ENCODE measurements at regions not wholly inside any gene's neighbourhood (a gene's known extent, or its start where the extent isn't known, plus 50 kb on each side); places are given as distances from the start of the nearest gene placed in this dataset.

- DNase-seq (no peak), FAIRE-seq (no peak)
- Histone ChIP-seq H3K4me1 (ENCODE audit: control insufficient read depth in 3 of 3, insufficient read depth in 2 of 3, low read depth in 1 of 3, low read length in 2 of 3) (no peaks in the 10 kb centered on the region), H3K9me3 (ENCODE audit: control insufficient read depth in 2 of 2, insufficient read depth in 1 of 2, low read depth in 1 of 2, low read length in 1 of 2) (no peaks in the 10 kb centered on the region), H3K4me3 (ENCODE audit: low read depth in 1 of 3, low read length in 3 of 3) (no peak overlapping the region), H3K27ac (ENCODE audit: low read depth in 1 of 3, low read length in 2 of 3) (no peak overlapping the region), H3K27me3 (ENCODE audit: control insufficient read depth in 3 of 3, insufficient read depth in 3 of 3, low read length in 3 of 3) (no peaks in the 10 kb centered on the region), H3K36me3 (ENCODE audit: control insufficient read depth in 3 of 3, insufficient read depth in 2 of 3, low read depth in 1 of 3, low read length in 3 of 3) (peaks cover 0 to 20% (median 3%) of the 10 kb centered on the region in 3 donors)
- WGBS, 3 donors, result 81 to 86% (median 82%) methylated on average over 11 of the region's 11 CpGs
Observed at GRCh38 chr17:68133346-68134045, 98.0 kb downstream of the KPNA2 start.

- no peaks in the 10 kb centered on the region for H3K9me3 ChIP-seq (ENCODE audit: control insufficient read depth in 2 of 2, insufficient read depth in 1 of 2, low read depth in 1 of 2, low read length in 1 of 2)
- whole genome bisulfite sequencing, 3 donors, result 89 to 92% (median 91%) methylated on average over 22 to 23 of the region's 23 CpGs
- peaks cover 0 to 18% (median 3%) of the 10 kb centered on the region in 3 donors for H3K36me3 ChIP-seq (ENCODE audit: control insufficient read depth in 3 of 3, insufficient read depth in 2 of 3, low read depth in 1 of 3, low read length in 3 of 3)
- no peaks in the 10 kb centered on the region for H3K4me1 ChIP-seq (ENCODE audit: control insufficient read depth in 3 of 3, insufficient read depth in 2 of 3, low read depth in 1 of 3, low read length in 2 of 3)
- no peak for DNase-seq
- no peak overlapping the region for H3K27ac ChIP-seq (ENCODE audit: low read depth in 1 of 3, low read length in 2 of 3)
- FAIRE-seq, result no peak
- no peaks in the 10 kb centered on the region for H3K27me3 ChIP-seq (ENCODE audit: control insufficient read depth in 3 of 3, insufficient read depth in 3 of 3, low read length in 3 of 3)
- H3K4me3 ChIP-seq (ENCODE audit: low read depth in 1 of 3, low read length in 3 of 3), result no peak overlapping the region
Observed at GRCh38 chr17:68134046-68134637, 98.6 kb downstream of the KPNA2 start.

- Histone ChIP-seq H3K27me3 (ENCODE audit: control insufficient read depth in 3 of 3, insufficient read depth in 3 of 3, low read length in 3 of 3) (no peaks in the 10 kb centered on the region), H3K4me1 (ENCODE audit: control insufficient read depth in 3 of 3, insufficient read depth in 2 of 3, low read depth in 1 of 3, low read length in 2 of 3) (no peaks in the 10 kb centered on the region), H3K9me3 (ENCODE audit: control insufficient read depth in 2 of 2, insufficient read depth in 1 of 2, low read depth in 1 of 2, low read length in 1 of 2) (no peaks in the 10 kb centered on the region), H3K36me3 (ENCODE audit: control insufficient read depth in 3 of 3, insufficient read depth in 2 of 3, low read depth in 1 of 3, low read length in 3 of 3) (peaks cover 0 to 18% (median 3%) of the 10 kb centered on the region in 3 donors), H3K4me3 (ENCODE audit: low read depth in 1 of 3, low read length in 3 of 3) (no peak overlapping the region), H3K27ac (ENCODE audit: low read depth in 1 of 3, low read length in 2 of 3) (no peak overlapping the region)
- FAIRE-seq (no peak), DNase-seq (no peak)
- 95 to 96% (median 96%) methylated on average over 20 of the region's 20 CpGs for WGBS, 3 donors
Observed at GRCh38 chr17:68134731-68135130, 99.2 kb downstream of the KPNA2 start.

GRCh38 chr17:68135141-68135887 lies 99.8 kb downstream of the KPNA2 start:
- DNase-seq, result no peak
- WGBS, 3 donors, result 97% methylated on average over 38 to 40 of the region's 40 CpGs
- Histone ChIP-seq H3K4me1 (ENCODE audit: control insufficient read depth in 3 of 3, insufficient read depth in 2 of 3, low read depth in 1 of 3, low read length in 2 of 3) (no peaks in the 10 kb centered on the region), H3K27me3 (ENCODE audit: control insufficient read depth in 3 of 3, insufficient read depth in 3 of 3, low read length in 3 of 3) (no peaks in the 10 kb centered on the region), H3K9me3 (ENCODE audit: control insufficient read depth in 2 of 2, insufficient read depth in 1 of 2, low read depth in 1 of 2, low read length in 1 of 2) (no peaks in the 10 kb centered on the region), H3K4me3 (ENCODE audit: low read depth in 1 of 3, low read length in 3 of 3) (no peak overlapping the region), H3K27ac (ENCODE audit: low read depth in 1 of 3, low read length in 2 of 3) (no peak overlapping the region), H3K36me3 (ENCODE audit: control insufficient read depth in 3 of 3, insufficient read depth in 2 of 3, low read depth in 1 of 3, low read length in 3 of 3) (peaks cover 0 to 18% (median 3%) of the 10 kb centered on the region in 3 donors)
- FAIRE-seq, result no peak

- H3K27me3 ChIP-seq (ENCODE audit: control insufficient read depth in 3 of 3, insufficient read depth in 3 of 3, low read length in 3 of 3), result no peaks in the 10 kb centered on the region
- FAIRE-seq (no peak), DNase-seq (no peak)
- no peak overlapping the region for H3K27ac ChIP-seq (ENCODE audit: low read depth in 1 of 3, low read length in 2 of 3)
- no peaks in the 10 kb centered on the region for H3K36me3 ChIP-seq (ENCODE audit: control insufficient read depth in 3 of 3, insufficient read depth in 2 of 3, low read depth in 1 of 3, low read length in 3 of 3)
- no peak overlapping the region for H3K4me3 ChIP-seq (ENCODE audit: low read depth in 1 of 3, low read length in 3 of 3)
- H3K4me1 ChIP-seq (ENCODE audit: control insufficient read depth in 3 of 3, insufficient read depth in 2 of 3, low read depth in 1 of 3, low read length in 2 of 3), result no peaks in the 10 kb centered on the region
- 81 to 90% (median 88%) methylated on average over 3 of the region's 3 CpGs for WGBS, 3 donors
- H3K9me3 ChIP-seq (ENCODE audit: control insufficient read depth in 2 of 2, insufficient read depth in 1 of 2, low read depth in 1 of 2, low read length in 1 of 2), result no peaks in the 10 kb centered on the region
Observed at GRCh38 chr17:68141050-68141449, 105.5 kb downstream of the KPNA2 start.

GRCh38 chr17:68142595-68142994 lies 105.2 kb upstream of the AMZ2 start:
- H3K36me3 ChIP-seq (ENCODE audit: control insufficient read depth in 3 of 3, insufficient read depth in 2 of 3, low read depth in 1 of 3, low read length in 3 of 3), result no peaks in the 10 kb centered on the region
- DNase-seq, result no peak
- WGBS, 3 donors, result 83 to 92% (median 85%) methylated on average over 1 of the region's 1 CpG
- H3K27ac ChIP-seq (ENCODE audit: low read depth in 1 of 3, low read length in 2 of 3), result no peak overlapping the region
- no peak overlapping the region for H3K4me3 ChIP-seq (ENCODE audit: low read depth in 1 of 3, low read length in 3 of 3)
- FAIRE-seq, result no peak
- H3K4me1 ChIP-seq (ENCODE audit: control insufficient read depth in 3 of 3, insufficient read depth in 2 of 3, low read depth in 1 of 3, low read length in 2 of 3), result no peaks in the 10 kb centered on the region
- no peaks in the 10 kb centered on the region for H3K27me3 ChIP-seq (ENCODE audit: control insufficient read depth in 3 of 3, insufficient read depth in 3 of 3, low read length in 3 of 3)
- no peaks in the 10 kb centered on the region for H3K9me3 ChIP-seq (ENCODE audit: control insufficient read depth in 2 of 2, insufficient read depth in 1 of 2, low read depth in 1 of 2, low read length in 1 of 2)

- no peaks in the 10 kb centered on the region for H3K9me3 ChIP-seq (ENCODE audit: control insufficient read depth in 2 of 2, insufficient read depth in 1 of 2, low read depth in 1 of 2, low read length in 1 of 2)
- no peak overlapping the region for H3K4me3 ChIP-seq (ENCODE audit: low read depth in 1 of 3, low read length in 3 of 3)
- no peak for FAIRE-seq
- H3K36me3 ChIP-seq (ENCODE audit: control insufficient read depth in 3 of 3, insufficient read depth in 2 of 3, low read depth in 1 of 3, low read length in 3 of 3), result no peaks in the 10 kb centered on the region
- 82 to 91% (median 83%) methylated on average over 2 of the region's 2 CpGs for WGBS, 3 donors
- no peaks in the 10 kb centered on the region for H3K27me3 ChIP-seq (ENCODE audit: control insufficient read depth in 3 of 3, insufficient read depth in 3 of 3, low read length in 3 of 3)
- DNase-seq, result no peak
- no peaks in the 10 kb centered on the region for H3K4me1 ChIP-seq (ENCODE audit: control insufficient read depth in 3 of 3, insufficient read depth in 2 of 3, low read depth in 1 of 3, low read length in 2 of 3)
- H3K27ac ChIP-seq (ENCODE audit: low read depth in 1 of 3, low read length in 2 of 3), result no peak overlapping the region
Observed at GRCh38 chr17:68143425-68143824, 104.4 kb upstream of the AMZ2 start.

GRCh38 chr17:68145088-68145487 lies 102.8 kb upstream of the AMZ2 start:
- no peaks in the 10 kb centered on the region for H3K27me3 ChIP-seq (ENCODE audit: control insufficient read depth in 3 of 3, insufficient read depth in 3 of 3, low read length in 3 of 3)
- DNase-seq (no peak), FAIRE-seq (no peak)
- H3K27ac ChIP-seq (ENCODE audit: low read depth in 1 of 3, low read length in 2 of 3), result no peak overlapping the region
- H3K4me1 ChIP-seq (ENCODE audit: control insufficient read depth in 3 of 3, insufficient read depth in 2 of 3, low read depth in 1 of 3, low read length in 2 of 3), result no peaks in the 10 kb centered on the region
- peaks cover 0 to 2% of the 10 kb centered on the region in 2 donors for H3K9me3 ChIP-seq (ENCODE audit: control insufficient read depth in 2 of 2, insufficient read depth in 1 of 2, low read depth in 1 of 2, low read length in 1 of 2)
- H3K36me3 ChIP-seq (ENCODE audit: control insufficient read depth in 3 of 3, insufficient read depth in 2 of 3, low read depth in 1 of 3, low read length in 3 of 3), result no peaks in the 10 kb centered on the region
- H3K4me3 ChIP-seq (ENCODE audit: low read depth in 1 of 3, low read length in 3 of 3), result no peak overlapping the region
